Gastrocnemius medialis (tissue), 4 donors: ENCODE measurements at regions not wholly inside any gene's neighbourhood (a gene's known extent, or its start where the extent isn't known, plus 50 kb on each side); places are given as distances from the start of the nearest gene placed in this dataset.

Experiments
- ATAC-seq, 2 donors: fragments of 150-250 bp; one replicate each; pipeline ENCODE4 v1.9.1; 2016
- DNase-seq, 2 donors: peaks; one replicate each; pipeline ENCODE4 v3.0.0-alpha.2; 2019
- H3K27ac ChIP-seq, 4 donors: fragments of 200-600 bp; sonication (generic); 1 replicate in 1 of 4; 2 replicates in 3 of 4; pipeline ENCODE4 v1.5.1; 2016 to 2018; ENCODE audit warnings: mild to moderate bottlenecking in 2 of 4, moderate library complexity in 1 of 4
- H3K27me3 ChIP-seq, 3 donors: fragments of 200-600 bp; sonication (generic) in 2 of 3; 1 replicate in 1 of 3; 2 replicates in 2 of 3; pipeline versions ENCODE4 v1.5.1 to v1.6.0; 2016 to 2019; ENCODE audit warnings: mild to moderate bottlenecking in 1 of 3, moderate library complexity in 1 of 3
- H3K36me3 ChIP-seq, 2 donors: fragments of 200-600 bp; sonication (generic) in 1 of 2; one replicate each; pipeline ENCODE4 v1.5.1; 2017 to 2018
- H3K4me1 ChIP-seq, 2 donors: fragments of 200-600 bp; sonication (generic) in 1 of 2; one replicate each; pipeline ENCODE4 v1.5.1; 2016 to 2017; ENCODE audit warnings: mild to moderate bottlenecking in 2 of 2
- H3K4me3 ChIP-seq, 4 donors: fragments of 200-600 bp; sonication (generic) in 3 of 4; 1 replicate in 1 of 4; 2 replicates in 3 of 4; pipeline ENCODE4 v1.5.1; 2016 to 2019; ENCODE audit warnings: mild to moderate bottlenecking in 2 of 4
- H3K9me3 ChIP-seq, 3 donors: fragments of 200-600 bp; sonication (generic) in 2 of 3; 1 replicate in 1 of 3; 2 replicates in 2 of 3; pipeline ENCODE4 v1.5.1; 2016 to 2019
- POLR2A ChIP-seq, 2 donors: fragments of 450-650 bp; IDR thresholded peaks; one replicate each; pipeline ENCODE4 v1.6.1; 2017; ENCODE audit warnings: antibody characterized with exemption in 2 of 2, mild to moderate bottlenecking in 2 of 2, moderate library complexity in 2 of 2
- in situ Hi-C, 4 donors: fragments of 200-750 bp; cut with MboI; loops; one replicate each; pipeline versions ENCODE4 v1.15.0 to v1.8.0; 2017; ENCODE audit warnings: low sequenced_read_pairs in 4 of 4
- intact Hi-C: fragments of 100-400 bp; cut with DNase I; formaldehyde crosslinking; loops from one replicate; pipeline ENCODE4 v1.15.1; 2023; ENCODE audit warnings: low total_unique reads
- TF ChIP-seq, protein P1 (sequence below), 5 experiments: fragments of 450-650 bp in 3 of 5; fragments of 200-600 bp in 2 of 5; sonication (generic) in 2 of 5; IDR thresholded peaks in 4 of 5; conservative IDR thresholded peaks in 1 of 5; 1 replicate in 4 of 5; 2 replicates in 1 of 5; pipeline ENCODE4 v1.5.1; 2016 to 2019; ENCODE audit warnings: antibody characterized with exemption in 5 of 5, mild to moderate bottlenecking in 3 of 5, moderate library complexity in 3 of 5

DNA sequence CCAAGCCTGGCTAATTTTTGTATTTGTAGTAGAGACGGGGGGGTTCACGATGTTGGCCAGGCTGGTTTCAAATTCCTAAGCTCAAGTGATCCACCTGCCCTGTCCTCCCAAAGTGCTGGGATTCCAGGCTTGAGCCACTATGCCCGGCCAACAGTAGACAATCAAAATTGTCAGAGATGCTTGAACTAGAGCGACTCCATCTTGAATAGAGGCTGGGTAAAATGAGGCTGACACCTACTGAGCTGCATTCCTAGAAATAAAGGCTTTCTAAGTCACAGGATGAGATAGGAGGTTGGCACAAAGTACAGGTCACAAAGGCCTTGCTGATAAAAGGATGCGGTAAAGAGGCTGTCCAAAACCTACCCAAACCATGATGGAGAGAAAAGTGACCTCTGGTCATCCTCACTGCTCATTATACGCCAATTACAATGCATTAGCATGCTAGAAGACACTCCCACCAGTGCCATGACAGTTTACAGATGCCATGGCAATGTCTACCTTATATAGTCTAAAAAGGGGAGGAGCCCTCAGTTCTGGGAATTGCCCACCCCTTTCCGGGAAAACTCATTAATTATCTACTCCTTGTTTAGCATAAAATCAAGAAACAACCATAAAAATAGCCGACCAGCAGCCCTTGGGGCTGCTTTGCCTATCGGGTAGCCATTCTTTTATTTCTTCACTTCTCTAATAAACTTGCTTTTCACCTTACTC lies 134.5 kb downstream of the BAMBI start:
- no peaks in the 10 kb centered on the region for H3K36me3 ChIP-seq
- intact Hi-C loops (no loop called here), in situ Hi-C loops (no loop called here)
- H3K27ac ChIP-seq: no peak overlapping the region
- no peak for ATAC-seq
- TF ChIP-seq, protein P1, sequence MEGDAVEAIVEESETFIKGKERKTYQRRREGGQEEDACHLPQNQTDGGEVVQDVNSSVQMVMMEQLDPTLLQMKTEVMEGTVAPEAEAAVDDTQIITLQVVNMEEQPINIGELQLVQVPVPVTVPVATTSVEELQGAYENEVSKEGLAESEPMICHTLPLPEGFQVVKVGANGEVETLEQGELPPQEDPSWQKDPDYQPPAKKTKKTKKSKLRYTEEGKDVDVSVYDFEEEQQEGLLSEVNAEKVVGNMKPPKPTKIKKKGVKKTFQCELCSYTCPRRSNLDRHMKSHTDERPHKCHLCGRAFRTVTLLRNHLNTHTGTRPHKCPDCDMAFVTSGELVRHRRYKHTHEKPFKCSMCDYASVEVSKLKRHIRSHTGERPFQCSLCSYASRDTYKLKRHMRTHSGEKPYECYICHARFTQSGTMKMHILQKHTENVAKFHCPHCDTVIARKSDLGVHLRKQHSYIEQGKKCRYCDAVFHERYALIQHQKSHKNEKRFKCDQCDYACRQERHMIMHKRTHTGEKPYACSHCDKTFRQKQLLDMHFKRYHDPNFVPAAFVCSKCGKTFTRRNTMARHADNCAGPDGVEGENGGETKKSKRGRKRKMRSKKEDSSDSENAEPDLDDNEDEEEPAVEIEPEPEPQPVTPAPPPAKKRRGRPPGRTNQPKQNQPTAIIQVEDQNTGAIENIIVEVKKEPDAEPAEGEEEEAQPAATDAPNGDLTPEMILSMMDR (IDR thresholded peaks at IDR 0.05 in 4 of 5, conservative IDR thresholded peaks at IDR 0.05 in 1 of 5): no peak
- TF ChIP-seq POLR2A (IDR thresholded peaks at IDR 0.05): no peak
- no peak for DNase-seq
- no peaks in the 10 kb centered on the region for H3K9me3 ChIP-seq
- H3K27me3 ChIP-seq: no peaks in the 10 kb centered on the region
- no peak overlapping the region for H3K4me3 ChIP-seq
- H3K4me1 ChIP-seq: peaks cover 10 to 11% of the 10 kb centered on the region in 2 donors

DNA sequence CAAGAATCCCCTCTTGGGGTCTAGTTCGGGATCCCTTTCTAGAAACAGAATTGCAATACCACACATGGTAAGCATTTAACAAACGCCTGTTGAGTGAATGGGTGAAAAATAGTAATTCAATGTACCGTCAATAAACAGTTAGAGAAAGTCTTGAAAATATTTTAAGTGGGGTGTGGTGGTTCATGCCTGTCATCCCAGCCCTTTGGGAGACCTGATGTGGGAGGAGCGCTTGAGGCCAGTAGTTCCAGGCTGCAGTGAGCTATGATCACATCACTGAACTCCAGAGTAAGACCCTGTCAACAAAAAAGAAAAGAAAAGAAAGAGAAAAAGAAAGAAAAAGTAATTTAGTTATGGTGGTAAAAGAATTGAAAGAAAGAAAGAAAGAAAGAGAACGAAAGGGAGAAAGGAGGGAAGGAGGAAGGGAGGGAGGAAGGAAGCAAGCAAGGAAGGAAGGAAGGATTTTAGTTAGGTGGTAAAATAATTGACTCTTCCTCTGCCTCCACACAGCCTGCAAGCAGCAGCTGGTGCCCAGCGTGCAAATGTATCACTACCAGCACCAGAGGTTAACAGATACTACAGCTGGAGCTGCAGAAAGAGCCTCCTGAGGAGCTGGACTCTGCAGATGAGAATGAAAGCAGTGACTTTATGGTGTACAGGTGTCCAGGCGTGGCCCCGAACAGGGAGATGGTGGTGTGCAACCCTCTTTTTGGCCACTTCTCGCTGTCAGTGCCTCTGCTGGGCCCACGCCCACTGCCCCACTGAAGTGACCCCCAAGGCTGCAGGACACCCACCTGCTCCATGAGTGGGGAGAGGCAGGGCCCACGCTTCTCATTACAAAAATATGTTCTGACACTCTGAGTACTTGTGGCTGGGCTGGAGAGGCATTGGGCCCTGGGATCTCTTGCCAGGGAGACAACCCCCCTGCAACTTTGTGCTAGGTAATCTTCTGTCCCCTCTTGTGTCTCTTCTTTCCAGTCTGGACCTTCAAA lies 135.4 kb downstream of the BAMBI start:
- in situ Hi-C loops: no loop called here
- H3K36me3 ChIP-seq: no peaks in the 10 kb centered on the region

DNA sequence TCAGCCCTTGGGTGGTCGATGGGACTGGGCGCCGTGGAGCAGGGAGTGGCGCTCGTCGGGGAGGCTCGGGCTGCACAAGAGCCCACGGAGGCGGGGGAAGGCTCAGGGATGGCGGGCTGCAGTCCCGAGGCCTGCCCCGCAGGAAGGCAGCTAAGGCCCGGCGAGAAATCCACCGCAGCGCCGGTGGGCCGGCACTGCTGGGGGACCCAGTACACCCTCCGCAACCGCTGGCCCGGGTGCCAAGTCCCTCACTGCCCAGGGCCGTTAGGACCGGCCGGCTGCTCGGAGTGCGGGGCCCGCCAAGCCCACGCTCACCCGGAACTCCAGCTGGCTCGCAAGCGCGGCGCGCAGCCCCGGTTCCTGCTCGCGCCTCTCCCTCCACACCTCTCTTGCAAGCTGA lies 138.4 kb downstream of the BAMBI start:
- no peaks in the 10 kb centered on the region for H3K36me3 ChIP-seq

More for the DNA sequence above, 135.4 kb downstream of the BAMBI start:
- no peak overlapping the region for H3K27ac ChIP-seq
- H3K9me3 ChIP-seq: no peaks in the 10 kb centered on the region
- TF ChIP-seq POLR2A (IDR thresholded peaks at IDR 0.05): no peak
- TF ChIP-seq, protein P1 (IDR thresholded peaks at IDR 0.05 in 4 of 5, conservative IDR thresholded peaks at IDR 0.05 in 1 of 5): no peak
- H3K4me1 ChIP-seq: peaks cover under 1 to 4% of the 10 kb centered on the region in 2 donors
- no peak for ATAC-seq
- intact Hi-C loops: no loop called here
- H3K27me3 ChIP-seq: no peaks in the 10 kb centered on the region
- H3K4me3 ChIP-seq: no peak overlapping the region
- no peak for DNase-seq

DNA sequence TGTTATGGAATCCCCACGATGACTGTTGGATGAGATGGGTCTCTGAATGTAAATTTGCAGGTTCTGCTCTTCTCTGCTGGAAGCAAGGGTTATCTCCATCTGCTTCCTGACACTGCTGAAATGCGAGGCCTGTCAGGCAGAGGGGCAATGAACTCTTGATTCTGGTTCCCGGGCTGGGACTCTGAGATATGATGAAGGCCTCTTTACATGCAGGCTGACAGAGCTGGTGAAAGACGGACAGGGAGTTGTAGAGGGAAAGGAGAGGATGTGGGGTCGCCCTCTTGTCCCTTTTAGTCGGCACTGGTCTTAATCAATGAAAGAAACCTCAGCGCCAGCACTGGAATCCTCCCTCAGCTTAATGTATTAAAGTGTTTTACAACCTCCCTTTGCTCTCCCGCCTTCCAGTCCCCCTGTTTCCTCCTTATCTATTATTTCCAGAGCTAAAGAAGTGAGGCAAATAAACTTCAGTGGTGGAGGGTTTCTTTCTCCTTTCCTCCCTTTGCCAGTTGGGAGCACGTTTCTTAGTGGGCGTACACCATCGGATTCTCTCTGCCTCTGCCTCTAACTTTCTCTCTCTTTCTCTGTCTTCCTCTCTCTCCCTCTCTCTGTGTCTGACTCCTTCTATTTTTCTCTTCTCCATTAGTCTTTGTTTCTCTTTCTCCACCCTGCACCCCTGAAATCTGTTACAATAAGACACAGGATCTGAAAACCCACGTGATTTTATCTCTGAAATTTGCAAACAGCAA lies 145.6 kb downstream of the BAMBI start:
- no peak overlapping the region for H3K27ac ChIP-seq
- H3K36me3 ChIP-seq: no peaks in the 10 kb centered on the region
- no peaks in the 10 kb centered on the region for H3K9me3 ChIP-seq
- DNase-seq: no peak
- ATAC-seq: no peak
- intact Hi-C loops: no loop called here
- TF ChIP-seq, protein P1 (IDR thresholded peaks at IDR 0.05 in 4 of 5, conservative IDR thresholded peaks at IDR 0.05 in 1 of 5): no peak
- TF ChIP-seq POLR2A (IDR thresholded peaks at IDR 0.05): no peak
- no peak overlapping the region for H3K4me3 ChIP-seq
- in situ Hi-C loops: no loop called here
- peaks cover 0 to 12% of the 10 kb centered on the region in 2 donors for H3K4me1 ChIP-seq
- H3K27me3 ChIP-seq: no peaks in the 10 kb centered on the region

More for the DNA sequence above, 138.4 kb downstream of the BAMBI start:
- no peaks in the 10 kb centered on the region for H3K9me3 ChIP-seq
- intact Hi-C loops: no loop called here
- ATAC-seq (no peak), DNase-seq (no peak)
- in situ Hi-C loops: no loop called here
- H3K27ac ChIP-seq: no peak overlapping the region
- H3K4me1 ChIP-seq: peaks cover 0 to 12% of the 10 kb centered on the region in 2 donors
- TF ChIP-seq, protein P1 (IDR thresholded peaks at IDR 0.05 in 4 of 5, conservative IDR thresholded peaks at IDR 0.05 in 1 of 5): no peak
- no peak for TF ChIP-seq POLR2A (IDR thresholded peaks at IDR 0.05)
- H3K4me3 ChIP-seq: no peak overlapping the region
- no peaks in the 10 kb centered on the region for H3K27me3 ChIP-seq
